ENCODE measurements at regions not wholly inside any gene's neighbourhood (a gene's known extent, or its start where the extent isn't known, plus 50 kb on each side); places are given as distances from the start of the nearest gene placed in this dataset.
"Not testable (repeated sequence)": the region's sequence is repeated elsewhere in the genome, so short reads cannot be mapped to it uniquely, and the experiment has no call there.

DNA sequence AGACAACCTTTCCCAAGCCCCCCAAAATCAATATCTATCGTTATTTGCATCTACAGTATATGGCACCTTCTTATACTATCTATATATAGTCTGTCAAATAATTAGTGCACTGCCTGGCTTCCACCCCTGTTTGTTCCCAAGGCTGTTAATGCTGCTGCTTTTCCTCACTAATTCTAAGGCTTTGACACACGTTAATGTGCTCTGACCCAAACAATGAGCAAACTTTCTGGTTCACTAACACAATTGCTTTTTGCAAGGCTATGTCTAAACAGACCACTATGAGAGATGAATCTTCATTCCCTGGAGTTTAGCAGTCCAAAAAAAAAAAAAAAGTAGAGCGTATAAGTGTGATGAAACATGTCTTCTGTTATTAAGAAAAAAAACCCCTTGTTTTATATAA lies 360.9 kb upstream of the AGA start:
- no peaks in the 10 kb centered on the region for H3K9me2 ChIP-seq (replicated peaks; ENCODE audit: insufficient read depth, low read length)

DNA sequence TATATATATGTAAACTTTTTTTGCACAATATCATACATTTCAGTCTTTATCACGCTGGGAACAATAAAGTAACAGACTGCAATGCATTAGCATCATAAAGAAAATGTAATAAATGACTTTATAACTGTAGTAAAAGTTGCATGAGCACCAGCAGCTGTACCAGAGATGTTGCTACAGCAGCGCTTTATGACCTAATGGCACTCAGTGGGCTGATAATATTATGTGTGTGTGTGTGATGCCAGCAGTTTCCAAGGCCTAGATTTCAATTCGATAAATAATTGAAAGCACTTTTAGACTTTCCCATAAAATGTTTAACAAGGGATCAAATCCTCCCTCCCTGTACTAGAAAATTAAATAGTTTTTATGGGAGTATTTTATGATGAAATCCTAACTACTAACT lies 367.6 kb upstream of the AGA start:
- H3F3A ChIP-seq (ENCODE audit: insufficient read depth, low read length) = no peaks in the 10 kb centered on the region
- H3K4me3 ChIP-seq (ENCODE audit: low read length) = no peak overlapping the region
- H4K20me1 ChIP-seq (ENCODE audit: insufficient read depth, low read length) = no peaks in the 10 kb centered on the region
- H3K36me3 ChIP-seq (replicated peaks; ENCODE audit: insufficient read depth, low read length) = no peaks in the 10 kb centered on the region
- H2AFZ ChIP-seq (ENCODE audit: low read length) = no peak overlapping the region
- TF ChIP-seq, protein P1, sequence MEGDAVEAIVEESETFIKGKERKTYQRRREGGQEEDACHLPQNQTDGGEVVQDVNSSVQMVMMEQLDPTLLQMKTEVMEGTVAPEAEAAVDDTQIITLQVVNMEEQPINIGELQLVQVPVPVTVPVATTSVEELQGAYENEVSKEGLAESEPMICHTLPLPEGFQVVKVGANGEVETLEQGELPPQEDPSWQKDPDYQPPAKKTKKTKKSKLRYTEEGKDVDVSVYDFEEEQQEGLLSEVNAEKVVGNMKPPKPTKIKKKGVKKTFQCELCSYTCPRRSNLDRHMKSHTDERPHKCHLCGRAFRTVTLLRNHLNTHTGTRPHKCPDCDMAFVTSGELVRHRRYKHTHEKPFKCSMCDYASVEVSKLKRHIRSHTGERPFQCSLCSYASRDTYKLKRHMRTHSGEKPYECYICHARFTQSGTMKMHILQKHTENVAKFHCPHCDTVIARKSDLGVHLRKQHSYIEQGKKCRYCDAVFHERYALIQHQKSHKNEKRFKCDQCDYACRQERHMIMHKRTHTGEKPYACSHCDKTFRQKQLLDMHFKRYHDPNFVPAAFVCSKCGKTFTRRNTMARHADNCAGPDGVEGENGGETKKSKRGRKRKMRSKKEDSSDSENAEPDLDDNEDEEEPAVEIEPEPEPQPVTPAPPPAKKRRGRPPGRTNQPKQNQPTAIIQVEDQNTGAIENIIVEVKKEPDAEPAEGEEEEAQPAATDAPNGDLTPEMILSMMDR (IDR thresholded peaks at IDR 0.05; ENCODE audit: low read length) = no peak
- TF ChIP-seq EZH2phosphoT487 (IDR thresholded peaks at IDR 0.05; ENCODE audit: low read length) = no peak
- TF ChIP-seq EZH2 (optimal IDR thresholded peaks at IDR 0.05; ENCODE audit: low read depth, low read length) = no peak
- H3K9ac ChIP-seq (ENCODE audit: low read length) = no peak overlapping the region
- H3K79me2 ChIP-seq (ENCODE audit: low read length) = no peaks in the 10 kb centered on the region
- no peaks in the 10 kb centered on the region for H3K4me1 ChIP-seq (ENCODE audit: low read length)
- H3K27ac ChIP-seq (ENCODE audit: low read length) = no peak overlapping the region
- H3K9me2 ChIP-seq (replicated peaks; ENCODE audit: insufficient read depth, low read length) = no peaks in the 10 kb centered on the region
- no peaks in the 10 kb centered on the region for H3K27me3 ChIP-seq (replicated peaks; ENCODE audit: insufficient read depth, low read length)
- no peak for DNase-seq
- H3K4me2 ChIP-seq (ENCODE audit: low read depth, low read length) = no peak overlapping the region
- no peaks in the 10 kb centered on the region for H3K9me3 ChIP-seq (replicated peaks; ENCODE audit: insufficient read depth, low read length)

More for the DNA sequence above, 360.9 kb upstream of the AGA start:
- no peak for TF ChIP-seq EZH2 (optimal IDR thresholded peaks at IDR 0.05; ENCODE audit: low read depth, low read length)
- TF ChIP-seq, protein P1 (IDR thresholded peaks at IDR 0.05; ENCODE audit: low read length) = no peak
- no peak for TF ChIP-seq EZH2phosphoT487 (IDR thresholded peaks at IDR 0.05; ENCODE audit: low read length)
- H2AFZ ChIP-seq (ENCODE audit: low read length) = no peak overlapping the region
- H3K9me3 ChIP-seq (replicated peaks; ENCODE audit: insufficient read depth, low read length) = no peaks in the 10 kb centered on the region
- H3F3A ChIP-seq (ENCODE audit: insufficient read depth, low read length) = no peaks in the 10 kb centered on the region
- DNase-seq = no peak
- no peak overlapping the region for H3K4me2 ChIP-seq (ENCODE audit: low read depth, low read length)
- H3K79me2 ChIP-seq (ENCODE audit: low read length) = no peaks in the 10 kb centered on the region
- no peaks in the 10 kb centered on the region for H4K20me1 ChIP-seq (ENCODE audit: insufficient read depth, low read length)
- H3K36me3 ChIP-seq (replicated peaks; ENCODE audit: insufficient read depth, low read length) = no peaks in the 10 kb centered on the region
- H3K4me3 ChIP-seq (ENCODE audit: low read length) = no peak overlapping the region
- no peaks in the 10 kb centered on the region for H3K4me1 ChIP-seq (ENCODE audit: low read length)
- H3K27me3 ChIP-seq (replicated peaks; ENCODE audit: insufficient read depth, low read length) = no peaks in the 10 kb centered on the region
- no peak overlapping the region for H3K9ac ChIP-seq (ENCODE audit: low read length)
- no peak overlapping the region for H3K27ac ChIP-seq (ENCODE audit: low read length)

DNA sequence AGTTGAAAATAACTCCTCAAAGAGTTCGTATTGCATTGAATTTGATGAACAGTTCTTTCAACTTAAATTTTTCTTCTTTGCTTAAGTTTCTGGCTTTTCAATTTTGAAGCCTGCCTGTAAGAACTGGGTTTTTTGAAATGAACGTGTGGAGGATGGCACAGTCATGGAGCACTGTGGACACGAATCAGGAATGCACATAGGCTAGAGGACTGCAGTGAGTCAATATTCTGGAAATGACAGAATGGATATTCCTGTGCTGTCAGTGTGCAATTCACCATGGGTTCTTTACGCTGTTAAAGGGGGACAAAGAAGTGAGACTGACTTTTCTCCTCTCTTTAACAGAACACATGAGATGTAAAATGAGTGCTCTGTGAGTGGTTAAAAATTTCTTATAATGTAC lies 368.0 kb upstream of the AGA start:
- Histone ChIP-seq H3K4me1 (ENCODE audit: low read length) (no peaks in the 10 kb centered on the region), H3K9me2 (replicated peaks; ENCODE audit: insufficient read depth, low read length) (no peaks in the 10 kb centered on the region), H3K4me2 (ENCODE audit: low read depth, low read length) (no peak overlapping the region), H3K27ac (ENCODE audit: low read length) (no peak overlapping the region), H3K79me2 (ENCODE audit: low read length) (no peaks in the 10 kb centered on the region), H3K4me3 (ENCODE audit: low read length) (no peak overlapping the region), H2AFZ (ENCODE audit: low read length) (no peak overlapping the region), H3K9me3 (replicated peaks; ENCODE audit: insufficient read depth, low read length) (no peaks in the 10 kb centered on the region), H3K27me3 (replicated peaks; ENCODE audit: insufficient read depth, low read length) (no peaks in the 10 kb centered on the region), H3K9ac (ENCODE audit: low read length) (no peak overlapping the region), H4K20me1 (ENCODE audit: insufficient read depth, low read length) (no peaks in the 10 kb centered on the region), H3K36me3 (replicated peaks; ENCODE audit: insufficient read depth, low read length) (no peaks in the 10 kb centered on the region), H3F3A (ENCODE audit: insufficient read depth, low read length) (no peaks in the 10 kb centered on the region)
- no peak for TF ChIP-seq EZH2 (optimal IDR thresholded peaks at IDR 0.05; ENCODE audit: low read depth, low read length)
- TF ChIP-seq, protein P1 (IDR thresholded peaks at IDR 0.05; ENCODE audit: low read length) = no peak
- TF ChIP-seq EZH2phosphoT487 (IDR thresholded peaks at IDR 0.05; ENCODE audit: low read length) = no peak
- no peak for DNase-seq

DNA sequence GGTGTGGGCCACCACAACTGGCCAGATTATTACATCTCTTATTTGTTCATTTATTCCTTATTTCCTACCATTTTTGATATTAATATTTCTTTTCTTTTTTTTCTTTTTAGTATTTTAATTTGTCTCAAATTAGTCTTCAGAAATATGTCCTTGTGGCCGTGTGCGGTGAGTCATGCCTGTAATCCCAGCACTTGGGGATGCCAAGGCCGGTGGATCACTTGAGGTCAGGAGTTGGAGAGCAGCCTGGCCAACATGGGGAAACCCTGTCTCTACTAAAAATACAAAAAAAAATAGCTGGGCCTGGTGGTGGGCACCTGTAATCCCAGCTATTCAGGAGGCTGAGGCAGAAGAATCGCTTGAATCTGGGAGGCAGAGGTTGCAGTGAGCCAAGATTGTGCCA lies 376.2 kb upstream of the AGA start:
- H3K9ac ChIP-seq (ENCODE audit: low read length); DNase-seq; H3K79me2 ChIP-seq (ENCODE audit: low read length): not testable (repeated sequence)

More for the DNA sequence above, 376.2 kb upstream of the AGA start:
- H3K27me3 ChIP-seq (replicated peaks; ENCODE audit: insufficient read depth, low read length); H3K4me1 ChIP-seq (ENCODE audit: low read length); H3K9me2 ChIP-seq (replicated peaks; ENCODE audit: insufficient read depth, low read length); H4K20me1 ChIP-seq (ENCODE audit: insufficient read depth, low read length); H3K4me2 ChIP-seq (ENCODE audit: low read depth, low read length); H3K36me3 ChIP-seq (replicated peaks; ENCODE audit: insufficient read depth, low read length); H3F3A ChIP-seq (ENCODE audit: insufficient read depth, low read length); H3K27ac ChIP-seq (ENCODE audit: low read length); H3K4me3 ChIP-seq (ENCODE audit: low read length); H2AFZ ChIP-seq (ENCODE audit: low read length); H3K9me3 ChIP-seq (replicated peaks; ENCODE audit: insufficient read depth, low read length): not testable (repeated sequence)

Data from MM.1S (cell line).